KG1 (cell line): ENCODE measurements at regions not wholly inside any gene's neighbourhood (a gene's known extent, or its start where the extent isn't known, plus 50 kb on each side); places are given as distances from the start of the nearest gene placed in this dataset.

Experiments
- DNase-seq: peaks from one replicate; lab custom pipeline; 2025; lab: John Stamatoyannopoulos, UW

GRCh38 chr6:26216359-26216885 is 129.2 kb downstream of the HFE start:
- DNase-seq: peak; percentile 91

- DNase-seq: no peak
These were observed 129.9 kb downstream of the HFE start for GRCh38 chr6:26216886-26217713.

- DNase-seq: no peak
These were observed 130.5 kb downstream of the HFE start for GRCh38 chr6:26217714-26218075.

- DNase-seq: no peak
These were observed 131.6 kb downstream of the HFE start for GRCh38 chr6:26218824-26219223.

GRCh38 chr6:26220145-26220970 is 133.1 kb downstream of the HFE start:
- DNase-seq: no peak

GRCh38 chr6:26221186-26221585 is 134.0 kb downstream of the HFE start:
- no peak for DNase-seq

GRCh38 chr6:26222571-26222970 is 135.3 kb downstream of the HFE start:
- no peak for DNase-seq

GRCh38 chr6:26223228-26223627 is 136.0 kb downstream of the HFE start:
- no peak for DNase-seq

- peak; percentile 80 for DNase-seq
These were observed 136.7 kb downstream of the HFE start for GRCh38 chr6:26223650-26224546.

- no peak for DNase-seq
These were observed 137.3 kb downstream of the HFE start for GRCh38 chr6:26224547-26224912.

GRCh38 chr6:26224940-26225847 is 138.0 kb downstream of the HFE start:
- DNase-seq: no peak

GRCh38 chr6:26225848-26226578 is 138.8 kb downstream of the HFE start:
- no peak for DNase-seq

- DNase-seq: no peak
These were observed 138.4 kb upstream of the BTN3A2 start for GRCh38 chr6:26226579-26226967.

GRCh38 chr6:26230351-26230750 is 134.6 kb upstream of the BTN3A2 start:
- no peak for DNase-seq

GRCh38 chr6:26231006-26231587 is 133.9 kb upstream of the BTN3A2 start:
- DNase-seq: no peak

GRCh38 chr6:26232306-26232939 is 132.6 kb upstream of the BTN3A2 start:
- no peak for DNase-seq

- DNase-seq: no peak
These were observed 131.9 kb upstream of the BTN3A2 start for GRCh38 chr6:26232940-26233648.

GRCh38 chr6:26233649-26234420 is 131.2 kb upstream of the BTN3A2 start:
- DNase-seq: no peak
